Left ventricle myocardium inferior (tissue), 1 donor: ENCODE measurements at regions not wholly inside any gene's neighbourhood (a gene's known extent, or its start where the extent isn't known, plus 50 kb on each side); places are given as distances from the start of the nearest gene placed in this dataset.

Source experiments
- DNase-seq: peaks from one replicate; pipeline ENCODE4 v3.0.0-alpha.2; 2020
- H3K27ac ChIP-seq: fragments of 200-600 bp; replicated peaks from 2 replicates; pipeline ENCODE4 v1.8.0; 2021
- H3K27me3 ChIP-seq: fragments of 200-600 bp; 2 replicates; pipeline ENCODE4 v1.8.0; 2021; ENCODE audit warnings: low read depth
- H3K36me3 ChIP-seq: fragments of 200-600 bp; 2 replicates; pipeline ENCODE4 v1.8.0; 2021
- H3K4me1 ChIP-seq: fragments of 200-600 bp; 2 replicates; pipeline ENCODE4 v1.8.0; 2021
- H3K4me3 ChIP-seq: fragments of 200-600 bp; 2 replicates; pipeline ENCODE4 v1.8.0; 2021; ENCODE audit warnings: mild to moderate bottlenecking, moderate library complexity
- H3K9me3 ChIP-seq: fragments of 200-600 bp; replicated peaks from 2 replicates; pipeline ENCODE4 v1.8.0; 2021
- intact Hi-C: fragments of 100-400 bp; cut with micrococcal nuclease; formaldehyde crosslinking; loops from one replicate; pipeline ENCODE4 v1.11.0; 2022
- TF ChIP-seq, protein P1 (sequence below): fragments of 200-600 bp; IDR thresholded peaks from 2 replicates; pipeline ENCODE4 v1.8.0; 2021; ENCODE audit warnings: antibody characterized with exemption, mild to moderate bottlenecking, borderline replicate concordance
- donor health status: DM: no; HTN: yes; CAD: no; lungs with severe emphysema.

DNA sequence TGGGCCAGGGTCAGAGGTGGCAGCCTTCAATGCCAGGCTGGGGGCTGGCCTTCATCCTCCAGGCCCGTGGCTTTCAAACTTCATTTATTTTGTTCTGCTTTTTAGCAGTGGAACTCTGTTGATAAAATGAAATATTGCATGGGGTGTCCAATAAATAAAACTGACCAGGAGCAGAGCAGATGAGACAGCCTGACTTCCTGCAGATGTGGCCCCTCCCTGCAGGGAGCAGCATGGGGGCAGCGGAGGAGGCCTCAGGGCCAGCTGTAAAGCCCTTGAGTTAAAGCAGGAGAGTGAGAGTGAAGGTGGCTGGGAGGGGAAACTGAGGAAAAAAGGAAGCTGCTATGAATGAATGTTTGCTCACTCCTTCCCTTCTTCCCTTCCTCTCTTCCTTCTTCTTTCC is 120.3 kb downstream of the RPAP3 start:
- H3K27ac ChIP-seq, result no peak overlapping the region
- H3K4me3 ChIP-seq, result no peak overlapping the region
- H3K36me3 ChIP-seq, result no peaks in the 10 kb centered on the region
- TF ChIP-seq, protein P1, sequence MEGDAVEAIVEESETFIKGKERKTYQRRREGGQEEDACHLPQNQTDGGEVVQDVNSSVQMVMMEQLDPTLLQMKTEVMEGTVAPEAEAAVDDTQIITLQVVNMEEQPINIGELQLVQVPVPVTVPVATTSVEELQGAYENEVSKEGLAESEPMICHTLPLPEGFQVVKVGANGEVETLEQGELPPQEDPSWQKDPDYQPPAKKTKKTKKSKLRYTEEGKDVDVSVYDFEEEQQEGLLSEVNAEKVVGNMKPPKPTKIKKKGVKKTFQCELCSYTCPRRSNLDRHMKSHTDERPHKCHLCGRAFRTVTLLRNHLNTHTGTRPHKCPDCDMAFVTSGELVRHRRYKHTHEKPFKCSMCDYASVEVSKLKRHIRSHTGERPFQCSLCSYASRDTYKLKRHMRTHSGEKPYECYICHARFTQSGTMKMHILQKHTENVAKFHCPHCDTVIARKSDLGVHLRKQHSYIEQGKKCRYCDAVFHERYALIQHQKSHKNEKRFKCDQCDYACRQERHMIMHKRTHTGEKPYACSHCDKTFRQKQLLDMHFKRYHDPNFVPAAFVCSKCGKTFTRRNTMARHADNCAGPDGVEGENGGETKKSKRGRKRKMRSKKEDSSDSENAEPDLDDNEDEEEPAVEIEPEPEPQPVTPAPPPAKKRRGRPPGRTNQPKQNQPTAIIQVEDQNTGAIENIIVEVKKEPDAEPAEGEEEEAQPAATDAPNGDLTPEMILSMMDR, result no peak
- intact Hi-C loops, result no loop called here
- H3K4me1 ChIP-seq, result no peaks in the 10 kb centered on the region
- H3K27me3 ChIP-seq, result no peaks in the 10 kb centered on the region
- DNase-seq, result no peak
- no peaks in the 10 kb centered on the region for H3K9me3 ChIP-seq

DNA sequence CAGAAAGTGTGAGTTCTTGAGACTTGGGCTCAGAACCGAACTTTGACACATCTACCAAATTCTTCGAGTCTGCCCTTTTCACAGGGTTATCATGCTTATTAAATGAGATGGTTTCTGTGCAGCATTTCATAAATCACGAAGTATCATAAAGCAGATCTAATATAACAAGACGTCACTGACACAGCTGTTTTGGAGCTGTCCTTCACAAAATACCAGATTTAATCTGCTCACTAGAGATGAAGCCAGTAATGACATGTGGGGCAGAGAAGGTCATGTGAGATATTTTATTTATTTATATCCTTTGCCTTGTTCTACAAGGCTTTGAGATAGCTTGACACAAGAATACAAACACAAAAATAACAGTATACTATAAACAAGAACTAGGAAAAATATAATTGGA is 127.0 kb downstream of the RPAP3 start:
- TF ChIP-seq, protein P1, result no peak
- DNase-seq, result no peak
- Histone ChIP-seq H3K4me1 (no peaks in the 10 kb centered on the region), H3K9me3 (no peaks in the 10 kb centered on the region), H3K4me3 (no peak overlapping the region), H3K36me3 (no peaks in the 10 kb centered on the region), H3K27me3 (peaks cover 20% of the 10 kb centered on the region), H3K27ac (no peak overlapping the region)
- intact Hi-C loops, result no loop called here

DNA sequence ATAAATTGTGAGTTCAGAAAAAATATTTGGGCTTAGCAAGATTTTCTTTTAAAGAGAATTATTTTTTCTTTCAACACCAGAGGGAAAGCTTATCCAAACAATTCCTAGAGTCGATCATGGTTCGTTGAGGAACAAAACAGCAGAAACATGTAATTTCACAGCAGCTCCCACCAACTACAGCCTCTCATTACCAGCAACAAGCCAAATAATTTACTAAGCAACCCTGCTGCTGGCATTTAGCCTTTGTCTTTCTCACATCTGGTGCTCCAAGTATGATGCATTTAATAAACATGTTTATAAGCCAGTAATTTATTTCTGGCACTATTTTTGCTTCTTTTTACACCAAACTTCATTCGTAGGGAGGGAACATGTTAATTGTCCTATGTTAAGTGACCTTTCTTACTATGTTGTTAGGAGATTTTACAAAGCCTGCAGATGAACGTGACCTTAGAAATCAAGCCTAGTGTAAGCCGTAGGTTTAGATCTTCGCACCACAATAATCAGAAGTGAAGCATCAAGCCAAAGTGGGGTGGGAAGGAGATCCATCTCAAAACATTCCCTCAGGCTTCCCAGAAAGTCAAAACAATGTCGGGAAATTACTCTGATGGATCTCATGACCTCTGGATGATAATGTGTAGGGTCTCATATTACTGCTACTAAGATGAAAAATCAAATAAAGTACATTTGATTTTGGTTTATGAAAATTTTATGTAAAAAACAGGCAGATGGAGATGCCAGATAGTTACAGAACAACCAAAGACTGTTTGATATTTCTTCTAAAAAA is 128.4 kb downstream of the RPAP3 start:
- intact Hi-C loops, result no loop called here
- H3K9me3 ChIP-seq, result no peaks in the 10 kb centered on the region

DNA sequence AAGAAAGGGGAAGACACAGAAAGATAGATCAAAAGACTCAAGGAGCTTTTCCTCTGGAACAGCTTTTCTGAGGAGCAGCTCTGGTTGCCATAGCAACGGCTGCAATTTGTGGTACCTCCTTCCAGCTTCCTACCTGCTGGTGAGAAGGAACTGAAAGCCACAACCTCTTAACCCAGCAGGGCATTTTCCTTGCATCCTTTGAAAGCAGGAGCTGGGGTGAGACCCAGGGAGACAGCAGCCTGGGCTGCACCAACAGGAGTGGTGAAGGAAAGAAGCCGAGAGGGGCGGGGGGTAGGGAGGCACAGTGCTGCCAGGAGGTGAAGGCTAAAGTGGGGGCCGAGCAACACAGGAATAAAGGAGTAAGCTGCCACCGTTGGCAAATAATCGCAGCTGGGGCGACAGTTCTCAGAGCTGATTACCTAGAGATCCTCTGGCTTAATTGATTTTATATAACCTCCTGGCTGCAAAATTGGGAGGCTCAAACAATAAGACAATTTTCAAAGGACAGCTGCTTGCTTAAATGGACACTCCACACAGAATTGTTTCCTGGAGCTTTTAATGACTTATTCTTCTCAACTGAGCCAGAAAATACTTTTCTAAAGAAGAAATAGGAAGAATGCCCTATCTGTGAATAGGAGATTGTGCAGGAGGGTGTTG is 129.4 kb downstream of the RPAP3 start:
- H3K4me1 ChIP-seq, result no peaks in the 10 kb centered on the region
- H3K27ac ChIP-seq, result no peak overlapping the region
- peaks cover 20% of the 10 kb centered on the region for H3K27me3 ChIP-seq
- no peaks in the 10 kb centered on the region for H3K9me3 ChIP-seq
- H3K36me3 ChIP-seq, result no peaks in the 10 kb centered on the region
- no peak for DNase-seq
- intact Hi-C loops, result no loop called here
- TF ChIP-seq, protein P1, result no peak
- H3K4me3 ChIP-seq, result no peak overlapping the region

More for the DNA sequence above, 128.4 kb downstream of the RPAP3 start:
- H3K4me3 ChIP-seq, result no peak overlapping the region
- DNase-seq, result no peak
- H3K4me1 ChIP-seq, result no peaks in the 10 kb centered on the region
- no peak overlapping the region for H3K27ac ChIP-seq
- no peaks in the 10 kb centered on the region for H3K36me3 ChIP-seq
- peaks cover 20% of the 10 kb centered on the region for H3K27me3 ChIP-seq
- TF ChIP-seq, protein P1, result no peak

DNA sequence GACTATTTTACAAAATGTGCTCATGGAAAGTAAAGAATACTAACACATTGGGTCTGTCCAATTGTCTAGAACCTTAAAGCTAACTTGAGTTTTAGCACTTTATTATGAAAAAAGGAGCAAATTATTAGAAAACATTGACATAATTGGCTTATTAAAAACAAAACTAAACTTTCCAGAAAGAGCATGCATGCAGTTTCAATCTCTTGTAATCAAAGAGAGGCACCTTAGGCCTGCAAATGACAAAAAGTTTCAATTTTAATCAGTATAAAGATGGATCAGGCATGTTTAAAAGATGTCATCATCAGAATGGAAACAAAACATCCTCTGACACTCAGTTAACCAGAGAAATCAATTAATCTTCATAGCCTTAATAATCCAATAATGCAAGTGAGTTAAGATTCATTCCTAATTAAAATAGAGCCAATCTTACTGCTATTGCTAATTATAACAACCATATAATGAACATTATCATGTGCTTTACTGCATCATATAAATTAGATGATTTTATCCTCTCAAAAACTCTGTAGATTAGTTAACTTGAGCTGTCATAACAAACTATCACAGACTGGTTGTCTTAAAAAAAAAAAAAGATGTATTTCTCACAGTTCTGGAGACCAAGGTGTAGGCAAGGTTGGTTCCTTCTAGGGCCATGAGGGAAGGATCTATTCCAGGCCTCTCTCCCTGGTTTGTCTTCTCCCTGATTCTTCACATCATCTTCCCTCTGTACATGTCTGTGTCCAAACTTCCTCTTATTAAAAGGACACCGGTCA is 131.4 kb downstream of the RPAP3 start:
- Histone ChIP-seq H3K4me3 (no peak overlapping the region), H3K9me3 (no peaks in the 10 kb centered on the region), H3K36me3 (no peaks in the 10 kb centered on the region), H3K4me1 (no peaks in the 10 kb centered on the region), H3K27ac (no peak overlapping the region), H3K27me3 (peaks cover 20% of the 10 kb centered on the region)
- no peak for DNase-seq
- intact Hi-C loops, result no loop called here
- TF ChIP-seq, protein P1, result no peak
